CD1c-positive myeloid dendritic cell (primary cell): ENCODE measurements at regions not wholly inside any gene's neighbourhood (a gene's known extent, or its start where the extent isn't known, plus 50 kb on each side); places are given as distances from the start of the nearest gene placed in this dataset.
"Not testable (repeated sequence)": the region's sequence is repeated elsewhere in the genome, so short reads cannot be mapped to it uniquely, and the experiment has no call there.

Experiments used
- DNase-seq: peaks from one replicate; pipeline ENCODE4 v3.0.0-alpha.2; 2016; ENCODE audit errors: extremely low spot score

- DNase-seq = no peak
These were observed 208.4 kb upstream of the ZNF521 start for GRCh38 chr18:25560369-25560768.

GRCh38 chr18:25557011-25557410, 205.0 kb upstream of the ZNF521 start:
- DNase-seq = peak; percentile 38

GRCh38 chr18:25553631-25554263, 201.8 kb upstream of the ZNF521 start:
- DNase-seq = no peak

GRCh38 chr18:25544546-25545287, 192.8 kb upstream of the ZNF521 start:
- DNase-seq = peak; percentile 44

GRCh38 chr18:25538175-25538922, 186.4 kb upstream of the ZNF521 start:
- no peak for DNase-seq

- no peak for DNase-seq
These were observed 183.5 kb upstream of the ZNF521 start for GRCh38 chr18:25535495-25535894.

GRCh38 chr18:25534401-25534800, 182.4 kb upstream of the ZNF521 start:
- DNase-seq = no peak

- DNase-seq = no peak
These were observed 181.3 kb upstream of the ZNF521 start for GRCh38 chr18:25533218-25533617.

- DNase-seq = no peak
These were observed 179.2 kb upstream of the ZNF521 start for GRCh38 chr18:25531207-25531606.

GRCh38 chr18:25525789-25526188, 173.8 kb upstream of the ZNF521 start:
- DNase-seq = not testable (repeated sequence)

- DNase-seq = peak; percentile 31
These were observed 166.7 kb upstream of the ZNF521 start for GRCh38 chr18:25518716-25519053.

GRCh38 chr18:25517881-25518715, 166.1 kb upstream of the ZNF521 start:
- DNase-seq = no peak

- no peak for DNase-seq
These were observed 165.0 kb upstream of the ZNF521 start for GRCh38 chr18:25516747-25517498.

GRCh38 chr18:25516121-25516520, 164.2 kb upstream of the ZNF521 start:
- DNase-seq = no peak

GRCh38 chr18:25510096-25510495, 158.1 kb upstream of the ZNF521 start:
- DNase-seq = no peak

- DNase-seq = peak; percentile 38
These were observed 151.7 kb upstream of the ZNF521 start for GRCh38 chr18:25503567-25504081.

- DNase-seq = no peak
These were observed 145.3 kb upstream of the ZNF521 start for GRCh38 chr18:25497151-25497794.

GRCh38 chr18:25496544-25496943, 144.6 kb upstream of the ZNF521 start:
- DNase-seq = no peak

GRCh38 chr18:25495606-25496005, 143.6 kb upstream of the ZNF521 start:
- DNase-seq = no peak

GRCh38 chr18:25494888-25495287, 142.9 kb upstream of the ZNF521 start:
- DNase-seq = no peak

- no peak for DNase-seq
These were observed 141.4 kb upstream of the ZNF521 start for GRCh38 chr18:25493401-25493800.
